HG02623 (cell line): ENCODE measurements at regions not wholly inside any gene's neighbourhood (a gene's known extent, or its start where the extent isn't known, plus 50 kb on each side); places are given as distances from the start of the nearest gene placed in this dataset.
"Not testable (repeated sequence)": the region's sequence is repeated elsewhere in the genome, so short reads cannot be mapped to it uniquely, and the experiment has no call there.

Experiments used
- ATAC-seq: cut with Tn5 transposase; IDR thresholded peaks from one replicate; pipeline ENCODE4 v1.9.1; 2021; ENCODE audit warnings: moderate library complexity; ENCODE audit not compliant: unreplicated experiment

- no peak for ATAC-seq
Observed at GRCh38 chr6:119842191-119842590, 492.6 kb upstream of the MAN1A1 start.

GRCh38 chr6:119838043-119838442, 488.5 kb upstream of the MAN1A1 start:
- ATAC-seq, result no peak

DNA sequence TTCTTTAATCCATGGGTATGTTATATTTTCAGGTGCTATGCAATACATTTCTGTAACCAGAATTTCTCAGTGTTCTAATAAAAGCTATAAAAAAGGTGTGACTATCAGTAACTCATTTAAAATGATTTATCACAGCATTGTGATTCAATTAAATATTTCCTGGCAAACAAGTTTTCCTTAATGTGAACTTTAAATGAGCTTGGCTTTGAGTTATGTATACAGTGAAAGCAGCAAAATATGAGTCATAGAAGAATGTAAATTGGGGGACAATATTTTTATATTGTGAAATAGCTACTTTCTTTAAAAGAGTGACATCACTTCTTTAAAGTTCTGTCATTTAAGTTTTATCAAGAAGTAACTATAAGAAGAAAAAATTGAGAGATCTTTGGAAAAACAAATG, 484.9 kb upstream of the MAN1A1 start:
- ATAC-seq, result no peak

DNA sequence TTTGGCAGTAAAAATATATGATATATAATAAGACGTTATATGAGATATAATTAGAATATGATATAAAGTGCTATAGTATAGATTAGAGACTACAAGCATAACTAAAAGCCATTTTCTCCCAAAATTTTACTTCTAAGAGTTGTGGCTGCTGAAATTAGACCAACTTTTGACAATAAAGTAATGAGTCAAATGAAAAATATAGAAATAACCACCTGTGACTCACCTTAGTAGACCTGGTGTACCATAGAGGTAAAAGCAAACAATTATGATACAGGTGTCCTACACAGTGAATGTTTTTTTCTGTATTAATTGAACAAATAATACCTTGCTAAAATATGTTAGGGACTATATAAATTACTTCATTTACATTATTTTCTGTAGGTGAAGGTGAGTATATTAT, 482.9 kb upstream of the MAN1A1 start:
- no peak for ATAC-seq

DNA sequence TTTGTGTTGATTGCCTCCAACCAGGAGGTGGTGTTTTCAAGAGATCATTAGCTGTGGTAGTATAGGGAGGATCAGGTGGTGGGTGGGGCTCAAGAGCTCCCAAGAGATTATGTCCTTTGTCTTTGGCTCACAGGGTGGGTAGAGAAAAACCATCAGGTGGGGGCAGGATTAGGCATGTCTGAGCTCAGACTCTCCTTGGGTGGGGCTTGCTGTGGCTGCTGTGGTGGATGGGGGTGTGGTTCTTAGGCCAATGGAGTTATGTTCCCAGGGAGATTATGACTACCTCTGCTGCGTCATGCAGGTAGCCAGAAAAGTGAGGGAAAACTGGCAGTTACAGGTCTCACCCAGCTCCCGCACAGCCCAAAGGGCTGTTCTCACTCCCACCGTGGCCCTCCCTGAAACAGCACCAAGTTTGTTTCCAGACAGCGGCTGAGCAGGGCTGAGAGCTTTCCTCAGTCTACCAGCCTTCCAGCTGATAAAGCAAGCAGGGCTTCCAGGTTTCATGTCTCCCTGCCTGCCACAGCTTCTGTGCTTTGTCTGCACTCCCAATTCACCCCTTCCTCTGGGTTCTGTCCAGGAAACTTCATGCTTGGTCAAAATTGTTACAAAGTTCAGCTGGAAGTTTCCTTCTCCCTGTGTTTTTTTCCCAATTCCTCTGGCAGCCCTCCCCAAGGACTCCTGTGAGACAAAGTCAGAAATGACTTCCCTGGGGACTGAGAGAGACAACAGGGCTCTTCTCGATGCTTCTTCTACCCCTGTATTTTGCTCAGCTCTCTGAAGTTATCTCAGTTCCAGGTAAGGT, 481.1 kb upstream of the MAN1A1 start:
- ATAC-seq, result no peak

- ATAC-seq, result no peak
Observed at GRCh38 chr6:119830069-119830468, 480.5 kb upstream of the MAN1A1 start.

DNA sequence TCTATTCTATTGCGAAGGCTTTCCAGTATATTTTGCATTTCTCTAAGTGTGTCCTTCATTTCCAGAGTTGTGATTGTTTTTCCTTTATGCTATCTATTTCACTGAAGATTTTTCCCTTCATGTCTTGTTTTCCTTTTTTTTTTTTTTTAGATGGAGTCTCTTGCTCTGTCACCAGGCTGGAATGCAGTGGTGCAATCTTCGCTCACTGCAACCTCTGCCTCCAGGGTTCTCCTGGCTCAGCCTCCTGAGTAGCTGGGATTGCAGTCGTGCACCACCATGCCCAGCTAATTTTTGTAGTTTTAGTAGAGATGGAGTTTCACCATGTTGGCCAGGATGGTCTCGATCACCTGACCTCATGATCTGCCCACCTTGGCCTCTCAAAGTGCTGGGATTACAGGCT, 479.9 kb upstream of the MAN1A1 start:
- not testable (repeated sequence) for ATAC-seq

DNA sequence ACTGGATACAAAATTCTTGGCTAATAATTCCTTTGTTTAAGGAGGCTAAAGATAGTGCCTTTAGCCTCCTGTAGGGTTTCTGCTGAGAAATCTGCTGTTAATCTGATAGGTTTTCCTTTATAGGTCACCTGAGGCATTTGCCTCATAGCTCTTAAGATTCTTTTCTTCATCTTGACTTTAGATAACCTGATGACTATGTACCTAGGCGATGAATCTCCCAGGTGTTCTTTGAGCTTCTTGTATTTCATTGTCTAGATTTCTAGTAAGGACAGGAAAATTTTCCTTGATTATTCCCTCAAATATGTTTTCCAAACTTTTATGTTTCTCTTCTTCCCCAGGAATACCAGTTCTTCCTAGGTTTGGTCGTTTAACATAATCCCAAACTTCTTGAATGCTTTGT, 479.4 kb upstream of the MAN1A1 start:
- ATAC-seq, result no peak

GRCh38 chr6:119821380-119821779, 471.8 kb upstream of the MAN1A1 start:
- ATAC-seq, result no peak

DNA sequence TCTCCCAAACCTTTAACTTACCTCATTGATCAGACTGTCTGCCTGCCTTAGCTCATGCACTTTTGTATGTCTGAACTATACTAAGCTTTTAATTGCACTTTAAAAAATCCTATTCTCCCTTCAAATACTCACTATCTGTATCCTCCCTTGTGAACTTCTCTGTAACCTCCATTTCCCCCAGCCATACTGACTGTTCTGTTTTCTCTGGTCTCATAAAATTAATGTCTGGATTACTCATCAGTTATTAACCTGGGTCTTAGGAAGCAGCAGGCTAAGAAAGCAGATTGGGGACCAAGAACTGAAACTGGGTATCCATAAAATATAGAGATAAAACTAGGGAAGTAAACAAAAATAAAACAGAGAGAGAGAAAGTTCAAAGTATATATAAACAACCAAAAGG, 469.3 kb upstream of the MAN1A1 start:
- ATAC-seq, result no peak

GRCh38 chr6:119814609-119815400, 465.2 kb upstream of the MAN1A1 start:
- ATAC-seq, result no peak

- ATAC-seq, result no peak
Observed at GRCh38 chr6:119802464-119802863, 452.9 kb upstream of the MAN1A1 start.

DNA sequence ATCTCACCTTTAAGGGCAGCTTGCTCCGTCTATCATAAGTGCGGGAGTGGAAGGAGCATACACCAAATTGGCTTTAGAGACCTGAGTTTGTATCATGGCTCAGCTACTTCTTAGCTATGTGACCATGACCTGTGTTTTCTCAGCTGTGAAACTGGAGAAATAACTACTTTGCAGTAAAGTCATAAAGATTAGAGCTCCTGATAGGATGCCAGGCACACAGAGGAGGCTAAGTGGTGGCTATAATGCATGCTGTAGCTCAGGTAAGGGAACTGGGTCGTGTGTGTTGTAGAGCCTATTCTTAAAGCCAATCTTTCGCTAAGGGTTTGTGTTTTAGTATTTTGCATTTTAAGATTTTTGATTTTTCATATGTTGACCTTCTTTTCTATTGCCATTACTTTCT, 451.5 kb upstream of the MAN1A1 start:
- ATAC-seq, result no peak

DNA sequence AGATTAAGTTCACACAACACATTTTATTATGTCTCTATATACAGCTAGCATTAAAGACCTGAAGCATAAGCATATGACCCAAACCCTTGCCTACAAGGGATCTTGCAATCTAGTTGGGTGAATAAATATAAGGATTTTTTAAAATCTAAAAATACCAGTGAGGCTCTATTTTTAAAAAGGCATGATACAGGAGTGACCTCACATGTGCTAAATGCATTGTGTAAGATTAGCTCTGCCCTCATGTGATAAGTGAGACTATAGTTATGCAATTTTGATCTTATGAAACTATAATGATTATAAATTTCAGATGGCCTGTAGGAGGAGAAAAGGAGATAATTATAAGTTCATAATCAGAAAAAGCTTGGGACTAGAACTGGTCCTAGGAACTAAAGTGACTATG, 451.0 kb upstream of the MAN1A1 start:
- ATAC-seq, result no peak

DNA sequence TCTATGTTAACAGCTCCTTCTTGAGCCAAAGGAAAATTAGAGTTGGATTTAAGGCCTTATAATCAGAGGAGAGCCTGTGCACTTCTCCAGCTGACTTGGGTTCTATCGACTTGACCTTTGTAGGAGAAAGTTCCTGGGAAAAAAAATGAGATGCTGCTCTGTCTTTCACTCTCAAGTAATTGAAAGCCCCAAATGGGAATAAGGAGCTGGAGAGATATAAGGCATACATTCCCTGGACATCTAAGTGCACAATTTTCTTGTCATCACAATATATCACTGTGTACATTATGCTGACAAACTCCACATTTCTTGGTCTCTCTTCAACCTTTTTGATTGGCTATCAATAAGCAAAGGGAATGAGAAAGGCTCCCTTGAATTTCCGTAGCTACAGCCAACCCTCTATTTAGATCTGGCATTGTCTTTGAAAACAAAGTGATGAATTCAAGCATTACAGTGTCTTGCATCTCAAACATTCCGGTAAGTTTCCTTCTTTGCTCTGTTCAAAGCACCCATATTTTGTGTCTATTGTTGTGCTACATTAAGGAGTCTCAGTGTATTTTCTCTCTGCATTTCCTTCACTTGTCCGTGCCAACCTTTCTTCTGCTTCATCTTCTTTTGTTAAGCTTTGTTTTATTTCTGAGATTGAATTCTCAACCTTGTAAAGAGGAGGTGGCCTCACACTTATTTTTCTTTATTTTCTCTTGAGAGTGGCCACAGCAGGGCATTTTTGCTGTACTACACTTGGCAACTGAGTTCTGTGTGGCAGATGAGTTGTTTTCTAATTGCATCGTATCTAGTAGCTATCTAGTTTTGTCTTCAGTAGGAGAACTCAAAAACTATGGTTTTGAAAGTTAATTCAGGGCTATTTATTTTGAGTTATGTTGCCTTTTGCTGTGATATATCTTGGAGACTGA, 450.3 kb upstream of the MAN1A1 start:
- no peak for ATAC-seq

DNA sequence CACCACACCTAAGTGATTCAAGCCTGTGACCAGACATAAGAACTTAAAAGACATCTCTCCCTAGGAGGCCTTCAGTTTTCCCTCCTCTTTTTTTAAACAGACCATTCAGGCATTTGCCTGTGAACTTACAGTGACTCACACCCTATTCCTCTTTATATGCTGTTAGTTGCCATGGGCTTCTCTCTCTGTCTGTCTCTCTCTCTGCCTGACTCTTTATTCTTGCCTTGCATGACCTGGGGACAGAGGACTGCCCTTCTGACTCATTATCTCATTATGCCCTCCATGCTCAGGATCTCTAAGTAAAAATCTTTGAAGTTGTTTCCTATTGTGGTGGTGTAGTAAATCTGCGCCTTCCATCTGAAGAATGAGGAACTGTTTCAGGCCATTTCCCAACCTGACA, 442.2 kb upstream of the MAN1A1 start:
- no peak for ATAC-seq

- ATAC-seq, result no peak
Observed at GRCh38 chr6:119781365-119781764, 431.8 kb upstream of the MAN1A1 start.

- ATAC-seq, result no peak
Observed at GRCh38 chr6:119768201-119768600, 418.6 kb upstream of the MAN1A1 start.

GRCh38 chr6:119764927-119765681, 415.5 kb upstream of the MAN1A1 start:
- no peak for ATAC-seq

- no peak for ATAC-seq
Observed at GRCh38 chr6:119760046-119760445, 410.5 kb upstream of the MAN1A1 start.

DNA sequence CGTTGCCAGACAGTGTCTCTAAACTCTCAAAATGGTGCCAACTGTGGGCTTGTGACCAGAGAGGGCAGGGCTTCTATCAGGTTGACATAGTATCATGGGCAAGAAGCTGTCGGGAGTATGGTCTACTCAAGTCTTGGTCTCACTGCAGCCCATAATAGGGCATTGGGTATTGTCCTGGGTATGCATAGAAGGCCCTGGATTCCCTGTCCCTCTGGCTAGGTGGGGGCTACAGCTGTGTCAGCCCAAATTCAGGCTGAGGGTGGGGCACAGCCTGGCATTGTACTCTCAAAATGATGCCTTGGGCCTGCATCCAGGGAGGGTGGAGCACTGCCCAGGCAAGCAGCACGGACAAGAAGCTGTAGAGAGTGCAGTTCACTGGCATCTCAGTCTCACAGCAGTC, 408.8 kb upstream of the MAN1A1 start:
- no peak for ATAC-seq
